Amygdala (tissue), 56 donors: ENCODE measurements at regions not wholly inside any gene's neighbourhood (a gene's known extent, or its start where the extent isn't known, plus 50 kb on each side); places are given as distances from the start of the nearest gene placed in this dataset.

Source experiments
- DNase-seq, 56 donors: peaks; one replicate each; lab custom pipeline; 2025; lab: John Stamatoyannopoulos, UW

GRCh38 chr15:29342201-29342600, 72.6 kb upstream of the NSMCE3 start:
- no peak for DNase-seq

- no peak for DNase-seq
These were observed 67.7 kb upstream of the NSMCE3 start for GRCh38 chr15:29337156-29337959.

- no peak for DNase-seq
These were observed 64.9 kb upstream of the NSMCE3 start for GRCh38 chr15:29334544-29334943.

GRCh38 chr15:29333261-29333660, 63.6 kb upstream of the NSMCE3 start:
- DNase-seq: no peak

GRCh38 chr15:29331669-29332068, 62.0 kb upstream of the NSMCE3 start:
- no peak for DNase-seq

GRCh38 chr15:29331071-29331470, 61.4 kb upstream of the NSMCE3 start:
- no peak for DNase-seq

GRCh38 chr15:29324746-29325145, 55.1 kb upstream of the NSMCE3 start:
- no peak for DNase-seq

- no peak for DNase-seq
These were observed 53.9 kb upstream of the NSMCE3 start for GRCh38 chr15:29323557-29323956.

- DNase-seq: no peak
These were observed 52.8 kb upstream of the NSMCE3 start for GRCh38 chr15:29322415-29322814.

- DNase-seq: no peak
These were observed 50.8 kb upstream of the NSMCE3 start for GRCh38 chr15:29320420-29320819.

- DNase-seq: no peak
These were observed 50.2 kb upstream of the NSMCE3 start for GRCh38 chr15:29319823-29320222.
